Hepatocyte (in vitro differentiated cells): ENCODE measurements at regions not wholly inside any gene's neighbourhood (a gene's known extent, or its start where the extent isn't known, plus 50 kb on each side); places are given as distances from the start of the nearest gene placed in this dataset.

Experiments used
- CTCF ChIP-seq: fragments of 200-600 bp; sonication (generic); IDR thresholded peaks from 2 replicates; pipeline ENCODE4 v1.5.1; 2016; ENCODE audit warnings: antibody characterized with exemption, mild to moderate bottlenecking; ENCODE audit not compliant: poor library complexity
- EZH2 ChIP-seq: fragments of 200-600 bp; sonication (generic); IDR thresholded peaks from 2 replicates; pipeline ENCODE4 v1.6.1; 2016; ENCODE audit warnings: antibody characterized with exemption, mild to moderate bottlenecking, borderline replicate concordance

- no peak for TF ChIP-seq CTCF
- no peak for TF ChIP-seq EZH2
Measured at GRCh38 chr3:137304313-137305056, 346.7 kb downstream of the IL20RB start.
